MM.1S (cell line): ENCODE measurements at regions not wholly inside any gene's neighbourhood (a gene's known extent, or its start where the extent isn't known, plus 50 kb on each side); places are given as distances from the start of the nearest gene placed in this dataset.
A peak's percentile ranks its signal among the peaks of the same experiment; 100 is the strongest.

ENCODE experiments used
- DNase-seq: peaks from one replicate; pipeline ENCODE4 v3.0.0-alpha.2; 2015
- H2AFZ ChIP-seq: fragments of 300-600 bp; sonication (generic); 2 replicates; pipeline ENCODE4 v1.6.0; 2016; ENCODE audit warnings: antibody characterized with exemption, low read length
- H3F3A ChIP-seq: fragments of 300-600 bp; sonication (generic); 2 replicates; pipeline ENCODE4 v1.6.1; 2016; ENCODE audit warnings: mild to moderate bottlenecking, antibody characterized with exemption, low read length, moderate library complexity, mixed read lengths; ENCODE audit not compliant: insufficient read depth
- H3K27ac ChIP-seq: fragments of 300-600 bp; sonication (generic); 2 replicates; pipeline ENCODE4 v1.5.1; 2016; ENCODE audit warnings: mild to moderate bottlenecking, low read length
- H3K27me3 ChIP-seq: fragments of 300-600 bp; sonication (generic); replicated peaks from 2 replicates; pipeline ENCODE4 v1.6.0; 2016; ENCODE audit warnings: low read length; ENCODE audit not compliant: insufficient read depth
- H3K36me3 ChIP-seq: fragments of 300-600 bp; sonication (generic); replicated peaks from 2 replicates; pipeline ENCODE4 v1.6.1; 2016; ENCODE audit warnings: mild to moderate bottlenecking, low read length, mixed read lengths; ENCODE audit not compliant: insufficient read depth
- H3K4me1 ChIP-seq: fragments of 300-600 bp; sonication (generic); 2 replicates; pipeline ENCODE4 v1.6.1; 2016; ENCODE audit warnings: low read length, mixed read lengths
- H3K4me2 ChIP-seq: fragments of 300-600 bp; sonication (generic); 2 replicates; pipeline ENCODE4 v1.6.0; 2016; ENCODE audit warnings: low read depth, low read length
- H3K4me3 ChIP-seq: fragments of 300-600 bp; sonication (generic); 2 replicates; pipeline ENCODE4 v1.5.1; 2016; ENCODE audit warnings: low read length, mixed read lengths
- H3K79me2 ChIP-seq: fragments of 300-600 bp; sonication (generic); 2 replicates; pipeline ENCODE4 v1.6.1; 2016; ENCODE audit warnings: mixed run types, low read length, mixed read lengths
- H3K9ac ChIP-seq: fragments of 300-600 bp; sonication (generic); 2 replicates; pipeline ENCODE4 v1.6.1; 2016; ENCODE audit warnings: low read length, mixed read lengths
- H3K9me2 ChIP-seq: fragments of 300-600 bp; sonication (generic); replicated peaks from 2 replicates; pipeline ENCODE4 v1.6.1; 2016; ENCODE audit warnings: mild to moderate bottlenecking, low read length, mixed read lengths; ENCODE audit not compliant: insufficient read depth
- H3K9me3 ChIP-seq: fragments of 300-600 bp; sonication (generic); replicated peaks from 2 replicates; pipeline ENCODE4 v1.6.1; 2016; ENCODE audit warnings: mild to moderate bottlenecking, low read length, mixed read lengths; ENCODE audit not compliant: insufficient read depth
- H4K20me1 ChIP-seq: fragments of 300-600 bp; sonication (generic); 2 replicates; pipeline ENCODE4 v1.6.1; 2016; ENCODE audit warnings: mild to moderate bottlenecking, low read length, moderate library complexity, mixed read lengths; ENCODE audit not compliant: insufficient read depth
- CTCF ChIP-seq: fragments of 300-600 bp; sonication (generic); IDR thresholded peaks from 2 replicates; pipeline ENCODE4 v1.5.1; 2016; ENCODE audit warnings: antibody characterized with exemption, low read length, mixed read lengths
- EZH2 ChIP-seq: fragments of 300-600 bp; sonication (generic); optimal IDR thresholded peaks from 2 replicates; pipeline ENCODE3; 2017; ENCODE audit warnings: low read depth, mild to moderate bottlenecking, antibody characterized with exemption, low read length, mixed read lengths
- EZH2phosphoT487 ChIP-seq: fragments of 300-600 bp; sonication (generic); IDR thresholded peaks from 2 replicates; pipeline ENCODE4 v1.6.1; 2018; ENCODE audit warnings: antibody characterized with exemption, low read length

GRCh38 chr11:34788642-34789041 is 127.5 kb downstream of the APIP start:
- Histone ChIP-seq H3F3A (peaks cover 25% of the 10 kb centered on the region), H2AFZ (no peak overlapping the region), H3K36me3 (no peaks in the 10 kb centered on the region), H3K9me2 (no peaks in the 10 kb centered on the region), H3K27ac (no peak overlapping the region), H3K9me3 (no peaks in the 10 kb centered on the region), H3K27me3 (no peaks in the 10 kb centered on the region), H3K4me3 (no peak overlapping the region), H3K4me1 (peaks cover 60% of the 10 kb centered on the region), H3K4me2 (no peak overlapping the region), H4K20me1 (no peaks in the 10 kb centered on the region), H3K79me2 (no peaks in the 10 kb centered on the region), H3K9ac (no peak overlapping the region)
- no peak for DNase-seq
- no peak for TF ChIP-seq EZH2
- no peak for TF ChIP-seq CTCF
- TF ChIP-seq EZH2phosphoT487 = no peak

- H3K36me3 ChIP-seq = no peaks in the 10 kb centered on the region
- H3K27ac ChIP-seq = peak overlapping the region; percentile 21; the same call in 1 of the 2 replicates
- H2AFZ ChIP-seq = no peak overlapping the region
- DNase-seq = no peak
- H4K20me1 ChIP-seq = no peaks in the 10 kb centered on the region
- H3K79me2 ChIP-seq = no peaks in the 10 kb centered on the region
- no peak overlapping the region for H3K4me3 ChIP-seq
- no peak for TF ChIP-seq CTCF
- no peak for TF ChIP-seq EZH2
- TF ChIP-seq EZH2phosphoT487 = no peak
- H3K9ac ChIP-seq = no peak overlapping the region
- no peaks in the 10 kb centered on the region for H3K27me3 ChIP-seq
- H3K9me3 ChIP-seq = no peaks in the 10 kb centered on the region
- H3K4me2 ChIP-seq = peak overlapping the region; percentile 57
- H3K4me1 ChIP-seq = peaks cover 66% of the 10 kb centered on the region
- H3K9me2 ChIP-seq = no peaks in the 10 kb centered on the region
- H3F3A ChIP-seq = peaks cover 32% of the 10 kb centered on the region
Observed at GRCh38 chr11:34787895-34788294, 128.3 kb downstream of the APIP start.

- DNase-seq = peak; percentile 27
- Histone ChIP-seq H3K9me2 (no peaks in the 10 kb centered on the region), H3K4me3 (no peak overlapping the region), H3K79me2 (no peaks in the 10 kb centered on the region), H3K36me3 (no peaks in the 10 kb centered on the region), H4K20me1 (no peaks in the 10 kb centered on the region), H3K4me1 (peaks cover 65% of the 10 kb centered on the region), H2AFZ (no peak overlapping the region), H3K27me3 (no peaks in the 10 kb centered on the region), H3K9me3 (no peaks in the 10 kb centered on the region), H3K4me2 (peak overlapping the region; percentile 57), H3F3A (peaks cover 32% of the 10 kb centered on the region), H3K27ac (peak overlapping the region; percentile 21; the same call in 1 of the 2 replicates), H3K9ac (no peak overlapping the region)
- TF ChIP-seq EZH2phosphoT487 (no peak), CTCF (no peak)
Observed at GRCh38 chr11:34787348-34787747, 128.8 kb downstream of the APIP start.
